ENCODE measurements at regions not wholly inside any gene's neighbourhood (a gene's known extent, or its start where the extent isn't known, plus 50 kb on each side); places are given as distances from the start of the nearest gene placed in this dataset.
"Not testable (repeated sequence)": the region's sequence is repeated elsewhere in the genome, so short reads cannot be mapped to it uniquely, and the experiment has no call there.

GRCh38 chrX:77014377-77015372 is 432.5 kb upstream of the FGF16 start:
- intact Hi-C loops (cut with DNase I) = no loop called here
- H3K36me3 ChIP-seq = no peaks in the 10 kb centered on the region
- no peak for DNase-seq (ENCODE audit: extremely low spot score)

GRCh38 chrX:77017093-77017492 is 430.1 kb upstream of the FGF16 start:
- no peak overlapping the region for H3K27ac ChIP-seq (replicated peaks in 1 of 4)
- 73% methylated on average over 3 of the region's 3 CpGs for WGBS
- TF ChIP-seq POLR2AphosphoS5 (IDR thresholded peaks at IDR 0.05) (no peak), EP300 (IDR thresholded peaks at IDR 0.05) (no peak), POLR2A (IDR thresholded peaks at IDR 0.05; ENCODE audit: low read depth) (no peak)
- TF ChIP-seq, protein P1, sequence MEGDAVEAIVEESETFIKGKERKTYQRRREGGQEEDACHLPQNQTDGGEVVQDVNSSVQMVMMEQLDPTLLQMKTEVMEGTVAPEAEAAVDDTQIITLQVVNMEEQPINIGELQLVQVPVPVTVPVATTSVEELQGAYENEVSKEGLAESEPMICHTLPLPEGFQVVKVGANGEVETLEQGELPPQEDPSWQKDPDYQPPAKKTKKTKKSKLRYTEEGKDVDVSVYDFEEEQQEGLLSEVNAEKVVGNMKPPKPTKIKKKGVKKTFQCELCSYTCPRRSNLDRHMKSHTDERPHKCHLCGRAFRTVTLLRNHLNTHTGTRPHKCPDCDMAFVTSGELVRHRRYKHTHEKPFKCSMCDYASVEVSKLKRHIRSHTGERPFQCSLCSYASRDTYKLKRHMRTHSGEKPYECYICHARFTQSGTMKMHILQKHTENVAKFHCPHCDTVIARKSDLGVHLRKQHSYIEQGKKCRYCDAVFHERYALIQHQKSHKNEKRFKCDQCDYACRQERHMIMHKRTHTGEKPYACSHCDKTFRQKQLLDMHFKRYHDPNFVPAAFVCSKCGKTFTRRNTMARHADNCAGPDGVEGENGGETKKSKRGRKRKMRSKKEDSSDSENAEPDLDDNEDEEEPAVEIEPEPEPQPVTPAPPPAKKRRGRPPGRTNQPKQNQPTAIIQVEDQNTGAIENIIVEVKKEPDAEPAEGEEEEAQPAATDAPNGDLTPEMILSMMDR (IDR thresholded peaks at IDR 0.05) = no peak

More at GRCh38 chrX:77014377-77015372, 432.5 kb upstream of the FGF16 start:
- Histone ChIP-seq H3K27ac (replicated peaks in 1 of 4) (no peak overlapping the region), H3K4me1 (peaks cover 0 to 3% (median 0%) of the 10 kb centered on the region in 4 donors), H3K27me3 (no peaks in the 10 kb centered on the region), H3K4me3 (no peak overlapping the region), H3K9me3 (no peaks in the 10 kb centered on the region)
- 39% methylated on average over 9 of the region's 9 CpGs for WGBS
- TF ChIP-seq EP300 (IDR thresholded peaks at IDR 0.05) (no peak), POLR2AphosphoS5 (IDR thresholded peaks at IDR 0.05) (no peak), POLR2A (IDR thresholded peaks at IDR 0.05; ENCODE audit: low read depth) (no peak)
- TF ChIP-seq, protein P1 (IDR thresholded peaks at IDR 0.05) = no peak

DNA sequence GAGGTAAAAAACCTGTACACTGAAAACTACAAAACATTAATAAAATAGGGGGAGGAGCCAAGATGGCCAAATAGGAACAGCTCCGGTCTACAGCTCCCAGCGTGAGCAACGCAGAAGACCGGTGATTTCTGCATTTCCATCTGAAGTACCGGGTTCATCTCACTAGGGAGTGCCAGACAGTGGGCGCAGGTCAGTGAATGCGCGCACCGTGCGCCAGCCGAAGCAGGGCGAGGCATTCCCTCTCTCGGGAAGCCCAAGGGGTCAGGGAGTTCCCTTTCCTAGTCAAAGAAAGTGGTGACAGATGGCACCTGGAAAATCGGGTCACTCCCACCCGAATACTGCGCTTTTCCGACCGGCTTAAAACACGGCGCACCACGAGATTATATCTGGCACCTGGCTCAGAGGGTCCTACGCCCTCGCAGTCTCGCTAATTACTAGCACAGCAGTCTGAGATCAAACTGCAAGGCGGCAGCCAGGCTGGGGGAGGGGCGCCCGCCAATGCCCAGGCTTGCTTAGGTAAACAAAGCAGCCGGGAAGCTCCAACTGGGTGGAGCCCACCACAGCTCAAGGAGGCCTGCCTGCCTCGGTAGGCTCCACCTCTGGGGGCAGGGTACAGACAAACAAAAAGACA is 400.9 kb upstream of the FGF16 start:
- 32% methylated on average over 17 of the region's 29 CpGs for WGBS
- H3K27me3 ChIP-seq; H3K36me3 ChIP-seq; H3K9me3 ChIP-seq; intact Hi-C loops (cut with DNase I); DNase-seq (ENCODE audit: extremely low spot score); H3K27ac ChIP-seq (replicated peaks in 1 of 4); H3K4me1 ChIP-seq: not testable (repeated sequence)
- H3K4me3 ChIP-seq = peak overlapping the region; percentile 37 to 51 (median 40)

More at GRCh38 chrX:77017093-77017492, 430.1 kb upstream of the FGF16 start:
- no peaks in the 10 kb centered on the region for H3K9me3 ChIP-seq
- DNase-seq (ENCODE audit: extremely low spot score) = no peak
- H3K4me1 ChIP-seq = no peaks in the 10 kb centered on the region
- intact Hi-C loops (cut with DNase I) = no loop called here
- H3K4me3 ChIP-seq = no peak overlapping the region
- H3K36me3 ChIP-seq = no peaks in the 10 kb centered on the region
- no peaks in the 10 kb centered on the region for H3K27me3 ChIP-seq

DNA sequence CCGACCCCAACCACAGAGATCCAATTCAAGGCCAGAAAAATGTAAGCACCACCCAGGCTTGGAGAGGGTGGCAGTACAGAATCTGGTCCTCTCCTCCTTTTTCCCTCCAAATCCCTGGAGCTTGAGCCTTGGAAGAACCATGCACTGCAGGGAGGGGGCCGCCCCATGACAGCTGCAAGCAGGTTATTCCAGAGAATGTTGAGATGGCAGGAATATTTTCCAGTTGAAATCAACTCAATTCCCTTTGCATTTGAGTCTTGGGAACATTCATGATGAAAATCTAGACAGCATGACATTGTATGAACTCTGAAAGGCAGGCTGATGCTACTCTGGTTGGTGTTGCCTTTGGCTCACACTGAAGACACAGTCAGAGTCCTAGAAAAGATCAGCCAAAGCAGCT is 386.6 kb upstream of the FGF16 start:
- H3K4me1 ChIP-seq = no peaks in the 10 kb centered on the region
- WGBS = 55% methylated on average over 2 of the region's 2 CpGs
- H3K27me3 ChIP-seq = no peaks in the 10 kb centered on the region
- no peak overlapping the region for H3K27ac ChIP-seq (replicated peaks in 1 of 4)
- no peak for TF ChIP-seq POLR2A (IDR thresholded peaks at IDR 0.05; ENCODE audit: low read depth)
- TF ChIP-seq, protein P1 (IDR thresholded peaks at IDR 0.05) = no peak
- TF ChIP-seq EP300 (IDR thresholded peaks at IDR 0.05) = no peak
- no peak for TF ChIP-seq POLR2AphosphoS5 (IDR thresholded peaks at IDR 0.05)
- no peaks in the 10 kb centered on the region for H3K36me3 ChIP-seq
- no peak overlapping the region for H3K4me3 ChIP-seq
- no peak for DNase-seq (ENCODE audit: extremely low spot score)
- intact Hi-C loops (cut with DNase I) = no loop called here
- no peaks in the 10 kb centered on the region for H3K9me3 ChIP-seq

DNA sequence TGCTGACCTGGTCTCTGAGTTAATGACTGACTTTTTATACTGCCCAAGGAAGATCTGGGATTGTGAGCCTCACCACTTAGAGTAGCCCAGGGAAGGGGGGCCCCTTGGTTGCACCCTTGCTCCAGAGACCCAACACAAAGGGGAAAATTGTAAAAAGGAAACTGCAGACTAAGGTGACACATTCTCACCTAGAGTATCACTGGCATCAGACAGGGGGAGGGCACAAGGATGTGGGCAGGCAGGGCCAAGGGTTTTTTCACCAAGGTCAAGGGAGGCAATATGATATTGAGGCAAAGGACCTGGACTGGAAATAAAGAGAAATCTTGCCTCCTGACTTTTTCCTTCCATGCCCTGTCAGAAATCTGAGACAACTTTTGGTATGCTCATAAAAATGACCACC is 386.2 kb upstream of the FGF16 start:
- TF ChIP-seq, protein P1 (IDR thresholded peaks at IDR 0.05) = no peak
- TF ChIP-seq POLR2AphosphoS5 (IDR thresholded peaks at IDR 0.05) = no peak
- no peak for TF ChIP-seq POLR2A (IDR thresholded peaks at IDR 0.05; ENCODE audit: low read depth)
- no peak for TF ChIP-seq EP300 (IDR thresholded peaks at IDR 0.05)

More for the DNA sequence above, 386.2 kb upstream of the FGF16 start:
- no peak overlapping the region for H3K27ac ChIP-seq (replicated peaks in 1 of 4)
- no peak overlapping the region for H3K4me3 ChIP-seq
- no peaks in the 10 kb centered on the region for H3K4me1 ChIP-seq
- no peaks in the 10 kb centered on the region for H3K9me3 ChIP-seq
- intact Hi-C loops (cut with DNase I) = no loop called here
- no peaks in the 10 kb centered on the region for H3K36me3 ChIP-seq
- DNase-seq (ENCODE audit: extremely low spot score) = no peak
- no peaks in the 10 kb centered on the region for H3K27me3 ChIP-seq
